A673 (cell line): ENCODE measurements at regions not wholly inside any gene's neighbourhood (a gene's known extent, or its start where the extent isn't known, plus 50 kb on each side); places are given as distances from the start of the nearest gene placed in this dataset.

Source experiments
- CTCF ChIP-seq: fragments of 300-800, 200-600 bp; sonication (generic); conservative IDR thresholded peaks from 2 replicates; pipeline ENCODE4 v1.5.1; 2017; ENCODE audit warnings: low read depth, mild to moderate bottlenecking, antibody characterized with exemption, low read length, moderate library complexity, mixed read lengths
- EZH2 ChIP-seq: fragments of 200-600 bp; sonication (generic); IDR thresholded peaks from 2 replicates; pipeline ENCODE4 v1.6.1; 2017; ENCODE audit warnings: borderline replicate concordance, low read depth, mild to moderate bottlenecking, mixed read lengths, antibody characterized with exemption, low read length; ENCODE audit not compliant: poor library complexity, severe bottlenecking

GRCh38 chr6:113458368-113459010 lies 398.7 kb upstream of the MARCKS start:
- TF ChIP-seq CTCF (no peak), EZH2 (no peak)
